Vagina (tissue), 2 donors: ENCODE measurements at regions not wholly inside any gene's neighbourhood (a gene's known extent, or its start where the extent isn't known, plus 50 kb on each side); places are given as distances from the start of the nearest gene placed in this dataset.

Experiments used
- DNase-seq, 2 donors: peaks; one replicate each; pipeline ENCODE4 v3.0.0-alpha.2; 2017; ENCODE audit errors: extremely low spot score in 2 of 2
- H3K27ac ChIP-seq: fragments of 200-600 bp; sonication (generic); one replicate; pipeline ENCODE4 v1.5.1; 2019
- H3K27me3 ChIP-seq: fragments of 200-600 bp; sonication (generic); one replicate; pipeline ENCODE4 v1.5.1; 2019
- H3K36me3 ChIP-seq, 2 donors: fragments of 200-600 bp; sonication (generic); one replicate each; pipeline ENCODE4 v1.5.1; 2017 to 2019
- H3K4me1 ChIP-seq: fragments of 200-600 bp; sonication (generic); one replicate; pipeline ENCODE4 v1.5.1; 2019
- H3K4me3 ChIP-seq, 2 donors: fragments of 200-600 bp; sonication (generic); 1 replicate in 1 of 2; 2 replicates in 1 of 2; pipeline ENCODE4 v1.5.1; 2016 to 2019
- H3K9me3 ChIP-seq: fragments of 200-600 bp; sonication (generic); one replicate; pipeline ENCODE4 v1.5.1; 2019
- CTCF ChIP-seq, 3 experiments: fragments of 450-650 bp in 2 of 3; fragments of 200-600 bp in 1 of 3; sonication (generic) in 1 of 3; IDR thresholded peaks; one replicate each; pipeline ENCODE4 v1.5.1; 2017 to 2019; ENCODE audit warnings: antibody characterized with exemption in 3 of 3, mild to moderate bottlenecking in 2 of 3, moderate library complexity in 2 of 3
- POLR2A ChIP-seq, 2 donors: fragments of 450-650 bp; IDR thresholded peaks; one replicate each; pipeline ENCODE4 v1.6.1; 2017; ENCODE audit warnings: antibody characterized with exemption in 2 of 2, mild to moderate bottlenecking in 2 of 2, moderate library complexity in 2 of 2
- POLR2AphosphoS5 ChIP-seq, 2 donors: sonication (generic); formaldehyde crosslinking; IDR thresholded peaks; one replicate each; pipeline ENCODE4 v1.9.0; 2017; ENCODE audit warnings: antibody characterized with exemption in 2 of 2, mild to moderate bottlenecking in 2 of 2, low read depth in 1 of 2; ENCODE audit not compliant: insufficient read depth in 1 of 2
- intact Hi-C: fragments of 100-400 bp; cut with DNase I; formaldehyde crosslinking; loops from one replicate; pipeline ENCODE4 v1.15.1; 2023

- Histone ChIP-seq H3K4me1 (no peaks in the 10 kb centered on the region), H3K27me3 (no peaks in the 10 kb centered on the region), H3K36me3 (no peaks in the 10 kb centered on the region), H3K9me3 (no peaks in the 10 kb centered on the region), H3K4me3 (no peak overlapping the region), H3K27ac (no peak overlapping the region)
- no peak for TF ChIP-seq CTCF (IDR thresholded peaks at IDR 0.05)
- no peak for TF ChIP-seq POLR2AphosphoS5 (IDR thresholded peaks at IDR 0.05; ENCODE audit: insufficient read depth in 1 of 2, low read depth in 1 of 2)
- TF ChIP-seq POLR2A (IDR thresholded peaks at IDR 0.05): no peak
- intact Hi-C loops: no loop called here
- peak in 1 of 2 donors; percentile 12 for DNase-seq
These were observed 287.4 kb downstream of the HAPSTR1 start for GRCh38 chr16:9378876-9379275.

GRCh38 chr16:9380221-9380620 lies 288.8 kb downstream of the HAPSTR1 start:
- Histone ChIP-seq H3K27ac (no peak overlapping the region), H3K27me3 (no peaks in the 10 kb centered on the region), H3K4me1 (no peaks in the 10 kb centered on the region), H3K9me3 (no peaks in the 10 kb centered on the region), H3K36me3 (no peaks in the 10 kb centered on the region), H3K4me3 (no peak overlapping the region)
- no peak for DNase-seq
- TF ChIP-seq CTCF (IDR thresholded peaks at IDR 0.05): no peak
- no peak for TF ChIP-seq POLR2AphosphoS5 (IDR thresholded peaks at IDR 0.05; ENCODE audit: insufficient read depth in 1 of 2, low read depth in 1 of 2)
- no peak for TF ChIP-seq POLR2A (IDR thresholded peaks at IDR 0.05)
- intact Hi-C loops: no loop called here

GRCh38 chr16:9381399-9381798 lies 290.0 kb downstream of the HAPSTR1 start:
- TF ChIP-seq POLR2A (IDR thresholded peaks at IDR 0.05): no peak
- TF ChIP-seq CTCF (IDR thresholded peaks at IDR 0.05): no peak
- no peak for TF ChIP-seq POLR2AphosphoS5 (IDR thresholded peaks at IDR 0.05; ENCODE audit: insufficient read depth in 1 of 2, low read depth in 1 of 2)

GRCh38 chr16:9381905-9382304 lies 290.5 kb downstream of the HAPSTR1 start:
- no peaks in the 10 kb centered on the region for H3K4me1 ChIP-seq
- intact Hi-C loops: no loop called here
- H3K4me3 ChIP-seq: no peak overlapping the region
- no peaks in the 10 kb centered on the region for H3K27me3 ChIP-seq
- no peaks in the 10 kb centered on the region for H3K9me3 ChIP-seq
- TF ChIP-seq POLR2A (IDR thresholded peaks at IDR 0.05) (no peak), CTCF (IDR thresholded peaks at IDR 0.05) (no peak), POLR2AphosphoS5 (IDR thresholded peaks at IDR 0.05; ENCODE audit: insufficient read depth in 1 of 2, low read depth in 1 of 2) (no peak)
- H3K27ac ChIP-seq: no peak overlapping the region
- H3K36me3 ChIP-seq: no peaks in the 10 kb centered on the region
- DNase-seq: no peak

More at GRCh38 chr16:9381399-9381798, 290.0 kb downstream of the HAPSTR1 start:
- H3K9me3 ChIP-seq: no peaks in the 10 kb centered on the region
- no peaks in the 10 kb centered on the region for H3K27me3 ChIP-seq
- H3K36me3 ChIP-seq: no peaks in the 10 kb centered on the region
- no peaks in the 10 kb centered on the region for H3K4me1 ChIP-seq
- intact Hi-C loops: no loop called here
- H3K27ac ChIP-seq: no peak overlapping the region
- H3K4me3 ChIP-seq: no peak overlapping the region
- no peak for DNase-seq

GRCh38 chr16:9383281-9383680 lies 291.8 kb downstream of the HAPSTR1 start:
- intact Hi-C loops: no loop called here
- Histone ChIP-seq H3K36me3 (no peaks in the 10 kb centered on the region), H3K27ac (no peak overlapping the region), H3K4me1 (no peaks in the 10 kb centered on the region), H3K27me3 (no peaks in the 10 kb centered on the region), H3K4me3 (no peak overlapping the region), H3K9me3 (no peaks in the 10 kb centered on the region)
- TF ChIP-seq CTCF (IDR thresholded peaks at IDR 0.05) (no peak), POLR2A (IDR thresholded peaks at IDR 0.05) (no peak)
- DNase-seq: no peak
